Subcutaneous abdominal adipose tissue (tissue), 5 donors: ENCODE measurements at regions not wholly inside any gene's neighbourhood (a gene's known extent, or its start where the extent isn't known, plus 50 kb on each side); places are given as distances from the start of the nearest gene placed in this dataset.

Experiments
- H3K27ac ChIP-seq: one replicate; pipeline ENCODE4 v1.7.0; 2013; ENCODE audit warnings: low read depth, mild to moderate bottlenecking, inconsistent platforms, low read length, moderate library complexity
- H3K27me3 ChIP-seq, 5 donors: one replicate each; pipeline ENCODE4 v1.7.0; 2013; ENCODE audit warnings: low read length in 5 of 5, inconsistent platforms in 1 of 5; ENCODE audit not compliant: control insufficient read depth in 5 of 5, insufficient read depth in 4 of 5
- H3K36me3 ChIP-seq, 5 donors: one replicate each; pipeline ENCODE4 v1.7.0; 2013; ENCODE audit warnings: low read length in 5 of 5; ENCODE audit not compliant: control insufficient read depth in 5 of 5, insufficient read depth in 5 of 5
- H3K4me1 ChIP-seq, 5 donors: one replicate each; pipeline ENCODE4 v1.7.0; 2013; ENCODE audit warnings: low read length in 5 of 5, mild to moderate bottlenecking in 3 of 5, moderate library complexity in 1 of 5; ENCODE audit not compliant: control insufficient read depth in 5 of 5, insufficient read depth in 5 of 5
- H3K4me3 ChIP-seq, 5 donors: one replicate each; pipeline ENCODE4 v1.7.0; 2013; ENCODE audit warnings: low read length in 5 of 5, low read depth in 1 of 5
- H3K9ac ChIP-seq, 5 donors: one replicate each; pipeline ENCODE4 v1.7.0; 2013; ENCODE audit warnings: low read length in 5 of 5, mild to moderate bottlenecking in 4 of 5, moderate library complexity in 3 of 5
- H3K9me3 ChIP-seq, 5 donors: one replicate each; pipeline ENCODE4 v1.7.0; 2013; ENCODE audit warnings: low read length in 5 of 5; ENCODE audit not compliant: control insufficient read depth in 5 of 5
- donor health status: healthy.
- donor health status: healthy.
- donor health status: healthy.
- donor health status: healthy.
- donor health status: healthy.

GRCh38 chr1:199353906-199354305 is 673.6 kb upstream of the NR5A2 start:
- Histone ChIP-seq H3K9ac (no peak overlapping the region), H3K4me3 (no peak overlapping the region), H3K27me3 (no peaks in the 10 kb centered on the region), H3K27ac (no peak overlapping the region), H3K36me3 (no peaks in the 10 kb centered on the region), H3K9me3 (peaks cover 0 to 5% (median 2%) of the 10 kb centered on the region in 5 donors), H3K4me1 (no peaks in the 10 kb centered on the region)

GRCh38 chr1:199356561-199356960 is 670.9 kb upstream of the NR5A2 start:
- no peaks in the 10 kb centered on the region for H3K27me3 ChIP-seq
- H3K27ac ChIP-seq = no peak overlapping the region
- no peaks in the 10 kb centered on the region for H3K36me3 ChIP-seq
- H3K4me1 ChIP-seq = no peaks in the 10 kb centered on the region
- peaks cover 0 to 2% (median 0%) of the 10 kb centered on the region in 5 donors for H3K9me3 ChIP-seq
- H3K9ac ChIP-seq = no peak overlapping the region
- H3K4me3 ChIP-seq = no peak overlapping the region

GRCh38 chr1:199357599-199357998 is 669.9 kb upstream of the NR5A2 start:
- Histone ChIP-seq H3K9me3 (no peaks in the 10 kb centered on the region), H3K9ac (no peak overlapping the region), H3K4me1 (no peaks in the 10 kb centered on the region), H3K27ac (no peak overlapping the region), H3K4me3 (no peak overlapping the region), H3K27me3 (no peaks in the 10 kb centered on the region), H3K36me3 (no peaks in the 10 kb centered on the region)

- Histone ChIP-seq H3K4me3 (no peak overlapping the region), H3K36me3 (no peaks in the 10 kb centered on the region), H3K9me3 (no peaks in the 10 kb centered on the region), H3K4me1 (no peaks in the 10 kb centered on the region), H3K27ac (no peak overlapping the region), H3K27me3 (no peaks in the 10 kb centered on the region), H3K9ac (no peak overlapping the region)
These were observed 664.5 kb upstream of the NR5A2 start for GRCh38 chr1:199362996-199363395.

DNA sequence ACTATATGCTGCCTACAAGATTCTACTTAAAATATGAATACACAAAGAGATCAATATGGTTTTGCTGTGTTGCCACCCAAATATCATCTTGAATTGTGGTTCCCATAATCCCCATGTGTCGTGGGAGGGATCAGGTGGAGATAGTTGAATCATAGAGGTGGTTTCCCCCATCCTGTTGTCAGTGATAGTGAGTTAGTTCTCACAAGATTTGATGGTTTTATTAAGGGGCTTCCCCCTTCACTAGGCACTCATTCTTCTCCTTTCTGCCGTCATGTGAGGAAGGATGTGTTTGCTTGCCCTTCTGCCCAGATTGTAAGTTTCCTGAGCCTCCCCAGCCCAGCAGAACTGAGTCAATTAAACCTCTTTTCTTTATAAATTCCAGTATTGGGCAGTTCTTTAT is 654.4 kb upstream of the NR5A2 start:
- Histone ChIP-seq H3K27me3 (no peaks in the 10 kb centered on the region), H3K9me3 (peaks cover 0 to 5% (median 0%) of the 10 kb centered on the region in 5 donors), H3K4me1 (no peaks in the 10 kb centered on the region)

GRCh38 chr1:199377211-199377610 is 650.3 kb upstream of the NR5A2 start:
- Histone ChIP-seq H3K4me1 (no peaks in the 10 kb centered on the region), H3K36me3 (no peaks in the 10 kb centered on the region), H3K27ac (no peak overlapping the region), H3K9me3 (peaks cover 0 to 4% (median 0%) of the 10 kb centered on the region in 5 donors), H3K4me3 (no peak overlapping the region), H3K9ac (no peak overlapping the region), H3K27me3 (no peaks in the 10 kb centered on the region)

More for the DNA sequence above, 654.4 kb upstream of the NR5A2 start:
- H3K36me3 ChIP-seq = no peaks in the 10 kb centered on the region
- no peak overlapping the region for H3K9ac ChIP-seq
- H3K4me3 ChIP-seq = no peak overlapping the region
- H3K27ac ChIP-seq = no peak overlapping the region

- no peaks in the 10 kb centered on the region for H3K27me3 ChIP-seq
- H3K9me3 ChIP-seq = no peaks in the 10 kb centered on the region
- no peaks in the 10 kb centered on the region for H3K36me3 ChIP-seq
- no peaks in the 10 kb centered on the region for H3K4me1 ChIP-seq
- no peak overlapping the region for H3K9ac ChIP-seq
- no peak overlapping the region for H3K4me3 ChIP-seq
- no peak overlapping the region for H3K27ac ChIP-seq
These were observed 643.7 kb upstream of the NR5A2 start for GRCh38 chr1:199383793-199384192.

GRCh38 chr1:199394856-199395255 is 632.7 kb upstream of the NR5A2 start:
- no peak overlapping the region for H3K27ac ChIP-seq
- peaks cover 0 to 2% (median 1%) of the 10 kb centered on the region in 5 donors for H3K9me3 ChIP-seq
- H3K36me3 ChIP-seq = no peaks in the 10 kb centered on the region
- H3K4me1 ChIP-seq = no peaks in the 10 kb centered on the region
- no peak overlapping the region for H3K4me3 ChIP-seq
- no peaks in the 10 kb centered on the region for H3K27me3 ChIP-seq
- H3K9ac ChIP-seq = no peak overlapping the region

DNA sequence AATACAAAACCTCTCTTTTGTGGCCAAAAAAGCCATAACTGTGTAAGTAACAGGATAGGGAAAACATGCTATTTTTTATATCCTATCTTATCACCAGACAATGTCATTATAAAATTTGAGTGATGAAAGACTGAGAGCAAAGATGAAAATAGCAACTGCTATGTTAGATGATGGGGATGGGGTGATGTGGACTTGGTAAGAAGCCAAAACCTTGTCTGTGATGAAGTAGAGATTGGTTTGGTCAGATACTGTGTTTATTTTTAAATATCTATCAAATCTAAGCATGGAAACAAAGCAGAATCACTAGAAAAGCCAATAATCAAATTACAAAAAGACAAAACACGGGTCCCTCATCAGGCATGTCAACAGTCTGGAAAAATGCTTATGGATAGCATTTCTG is 631.1 kb upstream of the NR5A2 start:
- Histone ChIP-seq H3K27me3 (no peaks in the 10 kb centered on the region), H3K4me1 (no peaks in the 10 kb centered on the region), H3K27ac (no peak overlapping the region), H3K4me3 (no peak overlapping the region), H3K36me3 (no peaks in the 10 kb centered on the region), H3K9me3 (peaks cover 0 to 2% (median 0%) of the 10 kb centered on the region in 5 donors), H3K9ac (no peak overlapping the region)

- H3K9me3 ChIP-seq = no peaks in the 10 kb centered on the region
- no peaks in the 10 kb centered on the region for H3K27me3 ChIP-seq
- H3K9ac ChIP-seq = no peak overlapping the region
- H3K36me3 ChIP-seq = no peaks in the 10 kb centered on the region
- no peak overlapping the region for H3K27ac ChIP-seq
- no peak overlapping the region for H3K4me3 ChIP-seq
- peaks cover 0 to 11% (median 0%) of the 10 kb centered on the region in 5 donors for H3K4me1 ChIP-seq
These were observed 627.4 kb upstream of the NR5A2 start for GRCh38 chr1:199399996-199400724.
